Sigmoid colon (tissue), 6 donors: ENCODE measurements at regions not wholly inside any gene's neighbourhood (a gene's known extent, or its start where the extent isn't known, plus 50 kb on each side); places are given as distances from the start of the nearest gene placed in this dataset.

Experiments
- DNase-seq: peaks from one replicate; pipeline ENCODE4 v3.0.0-alpha.2; 2019
- H3K27ac ChIP-seq, 4 donors: fragments of 200-600 bp; sonication (generic); one replicate each; pipeline ENCODE4 v1.5.1; 2016 to 2019; ENCODE audit warnings: mild to moderate bottlenecking in 1 of 4
- H3K27me3 ChIP-seq, 3 donors: fragments of 200-600 bp; sonication (generic); one replicate each; pipeline ENCODE4 v1.5.1; 2019; ENCODE audit warnings: mild to moderate bottlenecking in 1 of 3
- H3K36me3 ChIP-seq, 4 donors: fragments of 200-600 bp; sonication (generic); one replicate each; pipeline ENCODE4 v1.5.1; 2016 to 2019
- H3K4me1 ChIP-seq, 4 donors: fragments of 200-600 bp; sonication (generic); one replicate each; pipeline ENCODE4 v1.5.1; 2017 to 2019
- H3K4me3 ChIP-seq, 4 donors: fragments of 200-600 bp; sonication (generic); one replicate each; pipeline ENCODE4 v1.5.1; 2017 to 2019; ENCODE audit warnings: mild to moderate bottlenecking in 2 of 4, moderate library complexity in 1 of 4
- H3K9me3 ChIP-seq, 4 donors: fragments of 200-600 bp in 3 of 4; sonication (generic) in 3 of 4; one replicate each; pipeline versions ENCODE4 v1.5.1 to v1.6.1; 2013 to 2019
- EP300 ChIP-seq, 4 donors: sonication (generic); formaldehyde crosslinking; IDR thresholded peaks; one replicate each; pipeline ENCODE4 v1.6.1; 2017; ENCODE audit warnings: antibody characterized with exemption in 4 of 4
- POLR2A ChIP-seq, 2 donors: fragments of 450-650 bp; IDR thresholded peaks; one replicate each; pipeline ENCODE4 v1.6.1; 2016; ENCODE audit warnings: antibody characterized with exemption in 2 of 2, mild to moderate bottlenecking in 2 of 2, moderate library complexity in 2 of 2
- POLR2AphosphoS5 ChIP-seq, 4 donors: sonication (generic); formaldehyde crosslinking; IDR thresholded peaks; one replicate each; pipeline ENCODE4 v1.6.1; 2017; ENCODE audit warnings: antibody characterized with exemption in 4 of 4
- WGBS, 2 donors: extraction: QIAGEN DNeasy Blood & Tissue Kit; methylation state at CpG; one replicate each; pipeline ENCODE4 v1.1.7; 2013; 5-methylcytosine and 5-hydroxymethylcytosine counted together
- intact Hi-C: fragments of 100-400 bp; cut with DNase I; formaldehyde crosslinking; loops from one replicate; pipeline ENCODE4 v1.15.1; 2023
- TF ChIP-seq, protein P1 (sequence below), 4 experiments: fragments of 450-650 bp in 3 of 4; fragments of 200-600 bp in 1 of 4; IDR thresholded peaks; one replicate each; pipeline ENCODE4 v1.5.1; 2016 to 2019; ENCODE audit warnings: antibody characterized with exemption in 4 of 4, mild to moderate bottlenecking in 3 of 4, moderate library complexity in 2 of 4
- donor health status: healthy with polysubstance abuse.
- donor health status: healthy.

DNA sequence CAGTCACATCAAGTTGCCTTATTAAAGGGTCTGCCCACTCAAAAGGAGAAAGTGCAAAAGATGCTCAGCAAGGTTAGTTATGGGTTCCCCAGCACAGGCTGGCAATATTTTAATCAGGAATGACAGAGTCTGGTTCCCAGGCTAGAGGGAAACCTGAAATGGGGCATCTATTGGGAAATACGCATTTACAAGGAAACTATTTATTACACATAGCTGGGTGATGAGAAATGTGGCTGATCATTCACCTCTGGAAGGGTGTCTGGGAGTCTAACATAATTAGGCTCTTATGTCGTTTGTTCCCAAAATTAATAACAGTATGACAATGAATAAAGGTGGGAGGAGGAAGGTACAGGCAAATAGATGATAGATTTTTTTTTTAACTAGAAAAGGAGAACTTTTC is 314.7 kb downstream of the ENC1 start:
- Histone ChIP-seq H3K27ac (no peak overlapping the region), H3K27me3 (no peaks in the 10 kb centered on the region), H3K4me1 (peaks cover 0 to 12% (median 11%) of the 10 kb centered on the region in 4 donors), H3K9me3 (no peaks in the 10 kb centered on the region), H3K4me3 (no peak overlapping the region), H3K36me3 (no peaks in the 10 kb centered on the region)
- 94 to 96% methylated on average over 2 of the region's 2 CpGs for WGBS, 2 donors
- TF ChIP-seq POLR2A (IDR thresholded peaks at IDR 0.05) (no peak), EP300 (IDR thresholded peaks at IDR 0.05) (no peak), POLR2AphosphoS5 (IDR thresholded peaks at IDR 0.05) (no peak)
- TF ChIP-seq, protein P1, sequence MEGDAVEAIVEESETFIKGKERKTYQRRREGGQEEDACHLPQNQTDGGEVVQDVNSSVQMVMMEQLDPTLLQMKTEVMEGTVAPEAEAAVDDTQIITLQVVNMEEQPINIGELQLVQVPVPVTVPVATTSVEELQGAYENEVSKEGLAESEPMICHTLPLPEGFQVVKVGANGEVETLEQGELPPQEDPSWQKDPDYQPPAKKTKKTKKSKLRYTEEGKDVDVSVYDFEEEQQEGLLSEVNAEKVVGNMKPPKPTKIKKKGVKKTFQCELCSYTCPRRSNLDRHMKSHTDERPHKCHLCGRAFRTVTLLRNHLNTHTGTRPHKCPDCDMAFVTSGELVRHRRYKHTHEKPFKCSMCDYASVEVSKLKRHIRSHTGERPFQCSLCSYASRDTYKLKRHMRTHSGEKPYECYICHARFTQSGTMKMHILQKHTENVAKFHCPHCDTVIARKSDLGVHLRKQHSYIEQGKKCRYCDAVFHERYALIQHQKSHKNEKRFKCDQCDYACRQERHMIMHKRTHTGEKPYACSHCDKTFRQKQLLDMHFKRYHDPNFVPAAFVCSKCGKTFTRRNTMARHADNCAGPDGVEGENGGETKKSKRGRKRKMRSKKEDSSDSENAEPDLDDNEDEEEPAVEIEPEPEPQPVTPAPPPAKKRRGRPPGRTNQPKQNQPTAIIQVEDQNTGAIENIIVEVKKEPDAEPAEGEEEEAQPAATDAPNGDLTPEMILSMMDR (IDR thresholded peaks at IDR 0.05) = no peak
- intact Hi-C loops = no loop called here
- no peak for DNase-seq

DNA sequence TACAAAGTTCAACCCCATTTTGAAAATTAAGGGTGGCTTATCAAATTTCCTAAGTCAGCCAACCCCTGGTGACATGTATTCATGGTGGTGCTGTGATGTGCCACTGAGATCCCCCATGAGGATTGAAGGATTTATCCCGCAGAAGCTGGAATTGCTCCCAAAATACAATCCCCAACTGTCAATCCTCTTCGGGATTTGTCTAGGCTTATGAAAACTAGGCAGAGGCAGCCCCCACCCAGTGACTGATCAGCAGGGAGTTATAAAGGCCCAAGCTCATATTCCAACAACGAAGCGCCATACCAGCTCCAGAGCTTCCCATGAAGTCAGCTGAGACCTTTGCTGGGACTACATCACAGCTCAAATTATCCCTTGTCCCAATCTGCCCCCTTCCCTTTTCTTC is 316.0 kb downstream of the ENC1 start:
- no peak for TF ChIP-seq POLR2AphosphoS5 (IDR thresholded peaks at IDR 0.05)
- TF ChIP-seq POLR2A (IDR thresholded peaks at IDR 0.05) = no peak
- TF ChIP-seq, protein P1 (IDR thresholded peaks at IDR 0.05) = no peak
- TF ChIP-seq EP300 (IDR thresholded peaks at IDR 0.05) = no peak
- Histone ChIP-seq H3K9me3 (no peaks in the 10 kb centered on the region), H3K36me3 (no peaks in the 10 kb centered on the region), H3K4me3 (no peak overlapping the region), H3K27ac (no peak overlapping the region), H3K27me3 (no peaks in the 10 kb centered on the region), H3K4me1 (peaks cover 0 to 12% (median 11%) of the 10 kb centered on the region in 4 donors)
- intact Hi-C loops = no loop called here
- WGBS, 2 donors = 92% methylated on average over 4 of the region's 4 CpGs
- DNase-seq = no peak

DNA sequence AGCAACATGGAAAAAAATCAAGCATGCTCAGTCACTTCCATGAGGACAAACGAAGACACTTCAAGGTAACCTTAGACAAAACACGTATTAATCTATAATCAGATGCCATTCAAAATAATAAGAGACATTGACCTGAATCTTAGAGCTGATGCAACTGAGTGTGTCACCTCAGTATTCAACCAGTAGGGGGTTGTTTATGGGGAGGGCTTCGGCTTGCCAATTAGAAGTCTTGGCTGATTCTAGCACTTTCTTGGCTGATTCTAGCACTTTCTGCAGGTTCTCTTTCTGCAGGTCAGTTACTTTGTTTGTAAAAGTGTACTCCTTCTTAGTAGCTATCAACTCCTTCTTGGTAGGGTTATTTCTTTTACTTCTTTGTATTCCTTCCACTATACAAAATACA is 317.6 kb downstream of the ENC1 start:
- Histone ChIP-seq H3K27ac (no peak overlapping the region), H3K9me3 (no peaks in the 10 kb centered on the region), H3K4me1 (peaks cover 0 to 12% (median 11%) of the 10 kb centered on the region in 4 donors), H3K27me3 (no peaks in the 10 kb centered on the region), H3K4me3 (no peak overlapping the region), H3K36me3 (no peaks in the 10 kb centered on the region)
- intact Hi-C loops = no loop called here
- DNase-seq = no peak
- 64 to 81% methylated on average over 3 of the region's 3 CpGs for WGBS, 2 donors
- TF ChIP-seq, protein P1 (IDR thresholded peaks at IDR 0.05) = no peak
- no peak for TF ChIP-seq POLR2AphosphoS5 (IDR thresholded peaks at IDR 0.05)
- TF ChIP-seq POLR2A (IDR thresholded peaks at IDR 0.05) = no peak
- TF ChIP-seq EP300 (IDR thresholded peaks at IDR 0.05) = no peak

DNA sequence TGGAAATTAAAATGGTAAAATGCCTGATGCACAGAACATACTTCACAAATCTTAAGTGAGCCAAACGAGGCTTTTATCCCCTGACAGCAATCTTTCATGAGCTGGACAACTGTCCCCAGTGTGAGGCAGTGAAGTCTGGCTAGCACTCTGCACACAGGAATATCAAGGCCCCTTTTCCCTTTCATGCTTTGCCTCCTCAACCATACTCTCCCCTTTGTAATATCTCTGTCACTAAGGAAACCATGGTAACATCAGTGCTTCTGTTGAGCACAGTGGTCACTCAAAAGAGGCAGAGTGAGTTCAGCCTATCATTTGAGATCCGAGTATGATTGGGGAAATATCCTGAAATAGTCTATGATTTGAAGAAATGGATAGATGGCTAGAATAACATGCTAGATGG is 318.3 kb downstream of the ENC1 start:
- Histone ChIP-seq H3K4me1 (peaks cover 0 to 9% (median 8%) of the 10 kb centered on the region in 4 donors), H3K9me3 (no peaks in the 10 kb centered on the region), H3K27me3 (no peaks in the 10 kb centered on the region), H3K4me3 (no peak overlapping the region), H3K36me3 (no peaks in the 10 kb centered on the region), H3K27ac (no peak overlapping the region)
- 82% methylated on average over 2 of the region's 2 CpGs for WGBS, 2 donors
- no peak for DNase-seq
- TF ChIP-seq, protein P1 (IDR thresholded peaks at IDR 0.05) = no peak
- TF ChIP-seq EP300 (IDR thresholded peaks at IDR 0.05) = no peak
- TF ChIP-seq POLR2A (IDR thresholded peaks at IDR 0.05) = no peak
- TF ChIP-seq POLR2AphosphoS5 (IDR thresholded peaks at IDR 0.05) = no peak
- intact Hi-C loops = no loop called here

DNA sequence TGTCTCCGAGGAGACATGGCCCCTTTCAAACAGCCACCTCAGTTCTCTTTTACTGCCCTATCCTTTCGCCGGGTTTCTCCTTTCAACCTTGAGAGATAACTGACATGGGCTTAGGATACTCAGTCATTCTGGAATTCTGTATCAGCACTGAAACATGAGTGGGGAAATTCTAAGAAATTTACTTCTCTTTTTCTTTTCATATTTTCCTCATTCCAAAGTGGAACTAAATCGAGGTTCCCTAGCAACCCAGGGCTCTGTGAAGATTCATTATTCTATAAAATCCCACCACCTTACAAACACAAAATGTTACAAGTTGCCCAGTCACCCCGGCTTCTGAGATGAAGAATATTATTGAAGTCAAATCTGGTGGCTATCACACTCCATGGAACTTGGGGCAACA is 319.2 kb downstream of the ENC1 start:
- intact Hi-C loops = no loop called here
- Histone ChIP-seq H3K36me3 (no peaks in the 10 kb centered on the region), H3K4me3 (no peak overlapping the region), H3K9me3 (no peaks in the 10 kb centered on the region), H3K4me1 (peaks cover 0 to 4% (median under 1%) of the 10 kb centered on the region in 4 donors), H3K27ac (no peak overlapping the region), H3K27me3 (no peaks in the 10 kb centered on the region)
- DNase-seq = no peak
- TF ChIP-seq, protein P1 (IDR thresholded peaks at IDR 0.05) = no peak
- TF ChIP-seq POLR2A (IDR thresholded peaks at IDR 0.05) = no peak
- no peak for TF ChIP-seq EP300 (IDR thresholded peaks at IDR 0.05)
- no peak for TF ChIP-seq POLR2AphosphoS5 (IDR thresholded peaks at IDR 0.05)
- 90 to 92% methylated on average over 5 of the region's 5 CpGs for WGBS, 2 donors
